ENCODE measurements at regions not wholly inside any gene's neighbourhood (a gene's known extent, or its start where the extent isn't known, plus 50 kb on each side); places are given as distances from the start of the nearest gene placed in this dataset.

- Histone ChIP-seq H3K36me3 (replicated peaks; ENCODE audit: insufficient read depth, low read depth) (no peaks in the 10 kb centered on the region), H3K27ac (no peak overlapping the region), H3K4me3 (no peak overlapping the region), H3K79me2 (no peaks in the 10 kb centered on the region), H3K4me2 (no peak overlapping the region), H2AFZ (no peak overlapping the region), H3K9me2 (replicated peaks; ENCODE audit: insufficient read depth) (no peaks in the 10 kb centered on the region), H3K27me3 (no peaks in the 10 kb centered on the region), H3K4me1 (ENCODE audit: insufficient read depth) (no peaks in the 10 kb centered on the region), H3K9me3 (ENCODE audit: low read depth) (no peaks in the 10 kb centered on the region), H4K20me1 (ENCODE audit: insufficient read depth, poor library complexity, severe bottlenecking) (no peaks in the 10 kb centered on the region)
- WGBS (ENCODE audit: low lambda C conversion rate, missing lambda C conversion rate), result 87% methylated on average over 4 of the region's 4 CpGs
- DNase-seq (ENCODE audit: low spot score), result no peak
- TF ChIP-seq CTCF (IDR thresholded peaks at IDR 0.05; ENCODE audit: poor library complexity) (no peak), EZH2phosphoT487 (IDR thresholded peaks at IDR 0.05; ENCODE audit: low read depth, severe bottlenecking, unreplicated experiment) (no peak), EZH2 (IDR thresholded peaks at IDR 0.05; ENCODE audit: borderline replicate concordance) (no peak)
These were observed 229.8 kb upstream of the IPO5 start for GRCh38 chr13:97723655-97724054.

GRCh38 chr13:97724450-97724849 is 229.0 kb upstream of the IPO5 start:
- no peaks in the 10 kb centered on the region for H4K20me1 ChIP-seq (ENCODE audit: insufficient read depth, poor library complexity, severe bottlenecking)
- no peaks in the 10 kb centered on the region for H3K9me3 ChIP-seq (ENCODE audit: low read depth)
- H3K4me3 ChIP-seq, result no peak overlapping the region
- H3K27me3 ChIP-seq, result no peaks in the 10 kb centered on the region
- no peak overlapping the region for H3K27ac ChIP-seq
- H3K9me2 ChIP-seq (replicated peaks; ENCODE audit: insufficient read depth), result no peaks in the 10 kb centered on the region
- TF ChIP-seq EZH2phosphoT487 (IDR thresholded peaks at IDR 0.05; ENCODE audit: low read depth, severe bottlenecking, unreplicated experiment) (no peak), EZH2 (IDR thresholded peaks at IDR 0.05; ENCODE audit: borderline replicate concordance) (no peak), CTCF (IDR thresholded peaks at IDR 0.05; ENCODE audit: poor library complexity) (no peak)
- no peak overlapping the region for H2AFZ ChIP-seq
- H3K4me2 ChIP-seq, result no peak overlapping the region
- 100% methylated on average over 2 of the region's 2 CpGs for WGBS (ENCODE audit: low lambda C conversion rate, missing lambda C conversion rate)
- no peak for DNase-seq (ENCODE audit: low spot score)
- H3K36me3 ChIP-seq (replicated peaks; ENCODE audit: insufficient read depth, low read depth), result no peaks in the 10 kb centered on the region
- H3K4me1 ChIP-seq (ENCODE audit: insufficient read depth), result no peaks in the 10 kb centered on the region
- no peaks in the 10 kb centered on the region for H3K79me2 ChIP-seq

- no peaks in the 10 kb centered on the region for H3K9me3 ChIP-seq (ENCODE audit: low read depth)
- DNase-seq (ENCODE audit: low spot score), result no peak
- no peak overlapping the region for H3K4me2 ChIP-seq
- no peaks in the 10 kb centered on the region for H3K79me2 ChIP-seq
- no peaks in the 10 kb centered on the region for H3K4me1 ChIP-seq (ENCODE audit: insufficient read depth)
- no peaks in the 10 kb centered on the region for H3K36me3 ChIP-seq (replicated peaks; ENCODE audit: insufficient read depth, low read depth)
- no peaks in the 10 kb centered on the region for H3K9me2 ChIP-seq (replicated peaks; ENCODE audit: insufficient read depth)
- H2AFZ ChIP-seq, result no peak overlapping the region
- 86% methylated on average over 4 of the region's 4 CpGs for WGBS (ENCODE audit: low lambda C conversion rate, missing lambda C conversion rate)
- H3K4me3 ChIP-seq, result no peak overlapping the region
- TF ChIP-seq EZH2phosphoT487 (IDR thresholded peaks at IDR 0.05; ENCODE audit: low read depth, severe bottlenecking, unreplicated experiment) (no peak), EZH2 (IDR thresholded peaks at IDR 0.05; ENCODE audit: borderline replicate concordance) (no peak), CTCF (IDR thresholded peaks at IDR 0.05; ENCODE audit: poor library complexity) (no peak)
- no peak overlapping the region for H3K27ac ChIP-seq
- no peaks in the 10 kb centered on the region for H4K20me1 ChIP-seq (ENCODE audit: insufficient read depth, poor library complexity, severe bottlenecking)
- no peaks in the 10 kb centered on the region for H3K27me3 ChIP-seq
These were observed 226.7 kb upstream of the IPO5 start for GRCh38 chr13:97726664-97727280.

All from hepatocyte (in vitro differentiated cells).